Posterior cingulate gyrus (tissue), 11 donors: ENCODE measurements at regions not wholly inside any gene's neighbourhood (a gene's known extent, or its start where the extent isn't known, plus 50 kb on each side); places are given as distances from the start of the nearest gene placed in this dataset.
A peak's percentile ranks its signal among the peaks of the same experiment; 100 is the strongest.

ENCODE experiments used
- DNase-seq, 10 donors: peaks; one replicate each; pipeline versions ENCODE4 v3.0.0 to v3.0.0-alpha.2; 2020 to 2021; ENCODE audit warnings: mixed read lengths in 3 of 10
- intact Hi-C: fragments of 100-400 bp; cut with DNase I; formaldehyde crosslinking; loops from one replicate; pipeline ENCODE4 v1.15.1; 2023

GRCh38 chr7:98469088-98469487 is 68.2 kb upstream of the BAIAP2L1 start:
- intact Hi-C loops: loop anchor here (10.0 kb wide), 1 partner anchor 106 kb away; no protein-coding TSS in a partner anchor
- DNase-seq: peak in 1 of 10 donors; percentile 30

- intact Hi-C loops: loop anchor here (10.0 kb wide), 1 partner anchor 107 kb away; no protein-coding TSS in a partner anchor
- DNase-seq: peak in 1 of 10 donors; percentile 21
Observed at GRCh38 chr7:98467570-98468312, 66.9 kb upstream of the BAIAP2L1 start.

- intact Hi-C loops: loop anchor here (10.0 kb wide), 1 partner anchor 110 kb away; no protein-coding TSS in a partner anchor
- DNase-seq: peak in 1 of 10 donors; percentile 60
Observed at GRCh38 chr7:98465022-98465421, 64.1 kb upstream of the BAIAP2L1 start.

- DNase-seq: peak in 4 of 10 donors; percentile 19 to 79 (median 23)
- intact Hi-C loops: loop anchor here (10.0 kb wide), 1 partner anchor 110 kb away; no protein-coding TSS in a partner anchor
Observed at GRCh38 chr7:98464558-98464940, 63.7 kb upstream of the BAIAP2L1 start.

- peak in 3 of 10 donors; percentile 42 to 74 (median 55) for DNase-seq
- intact Hi-C loops: loop anchor here (10.0 kb wide), 1 partner anchor 111 kb away; no protein-coding TSS in a partner anchor
Observed at GRCh38 chr7:98463837-98464557, 63.1 kb upstream of the BAIAP2L1 start.

GRCh38 chr7:98462911-98463633 is 62.2 kb upstream of the BAIAP2L1 start:
- intact Hi-C loops: loop anchor here (10.0 kb wide), 1 partner anchor 112 kb away; no protein-coding TSS in a partner anchor
- peak in 2 of 10 donors; percentile 13 to 70 for DNase-seq

GRCh38 chr7:98460902-98461301 is 60.0 kb upstream of the BAIAP2L1 start:
- intact Hi-C loops: loop anchor here (10.0 kb wide), 1 partner anchor 114 kb away; no protein-coding TSS in a partner anchor

GRCh38 chr7:98459529-98459928 is 58.6 kb upstream of the BAIAP2L1 start:
- intact Hi-C loops: no loop called here
- peak in 1 of 10 donors; percentile 32 for DNase-seq

More at GRCh38 chr7:98460902-98461301, 60.0 kb upstream of the BAIAP2L1 start:
- DNase-seq: no peak

- intact Hi-C loops: no loop called here
Observed at GRCh38 chr7:98458090-98458875, 57.4 kb upstream of the BAIAP2L1 start.

GRCh38 chr7:98456866-98457265 is 56.0 kb upstream of the BAIAP2L1 start:
- intact Hi-C loops: no loop called here
- DNase-seq: peak in 1 of 10 donors; percentile 31

More at GRCh38 chr7:98458090-98458875, 57.4 kb upstream of the BAIAP2L1 start:
- peak in 1 of 10 donors; percentile 75 for DNase-seq

- DNase-seq: no peak
Observed at GRCh38 chr7:98452791-98453190, 51.9 kb upstream of the BAIAP2L1 start.

More at GRCh38 chr7:98452791-98453190, 51.9 kb upstream of the BAIAP2L1 start:
- intact Hi-C loops: no loop called here
